GM12878 (cell line): ENCODE measurements at regions not wholly inside any gene's neighbourhood (a gene's known extent, or its start where the extent isn't known, plus 50 kb on each side); places are given as distances from the start of the nearest gene placed in this dataset.

Source experiments
- ATAC-seq: fragments of 200-7000 bp; cut with Tn5 transposase; 3 replicates; pipeline ENCODE4 v1.9.1; 2020; ENCODE audit warnings: mild to moderate bottlenecking, moderate library complexity
- BruUV-seq: library from RNA; stranded (reverse); fragments of 400-500 nt; replicated peaks from 2 replicates; lab custom pipeline; 2021; lab: Mats Ljungman, UMichigan
- CTCF ChIA-PET: fragments of 300-600 bp; sonication (Branson Sonifier 250); formaldehyde crosslinking; extraction: SDS; loops from one replicate; lab custom pipeline; 2021; ENCODE audit warnings: inconsistent platforms; lab: Yijun Ruan, JAX
- POLR2A ChIA-PET: fragments of 350-600 bp; formaldehyde crosslinking; extraction: SDS; loops from one replicate; lab custom pipeline; 2021; ENCODE audit warnings: inconsistent platforms; lab: Charles Lee
- RAD21 ChIA-PET: fragments of 300-600 bp; sonication (Branson Sonifier 250); formaldehyde crosslinking; loops from one replicate; lab custom pipeline; 2023; ENCODE audit warnings: antibody characterized with exemption; ENCODE audit not compliant: unreplicated experiment; lab: Charles Lee
- SMC1A ChIA-PET: fragments of 300-600 bp; sonication (Branson Sonifier 250); formaldehyde crosslinking; loops from one replicate; lab custom pipeline; 2023; ENCODE audit not compliant: unreplicated experiment, uncharacterized antibody; lab: Charles Lee
- DNase-seq: peaks from one replicate; pipeline ENCODE4 v3.0.0-alpha.2; 2011; ENCODE audit warnings: low read depth, low spot score
- FAIRE-seq: peaks from 3 replicates; lab custom pipeline; 2011; peaks lifted over from hg19 to GRCh38; lab: Jason Lieb, UNC
- H2AFZ ChIP-seq: 2 replicates; pipeline ENCODE4 v1.6.0; 2011; ENCODE audit warnings: low read depth, low read length, control low read depth; ENCODE audit not compliant: control insufficient read depth
- H3K27ac ChIP-seq: 2 replicates; pipeline ENCODE4 v1.5.1; 2011; ENCODE audit warnings: control low read depth; ENCODE audit not compliant: control insufficient read depth, insufficient read depth
- H3K27me3 ChIP-seq, 2 experiments: replicated peaks in 1 of 2; 2 replicates each; pipeline versions ENCODE4 v1.6.0 to v1.6.1; 2011; ENCODE audit warnings: low read length in 1 of 2; ENCODE audit not compliant: control insufficient read depth in 2 of 2, insufficient read depth in 2 of 2
- H3K36me3 ChIP-seq, 2 experiments: 2 replicates each; pipeline ENCODE4 v1.5.1; 2011; ENCODE audit warnings: low read length in 1 of 2; ENCODE audit not compliant: control insufficient read depth in 2 of 2, insufficient read depth in 2 of 2
- H3K4me1 ChIP-seq: 2 replicates; pipeline ENCODE4 v1.6.1; 2011; ENCODE audit warnings: mild to moderate bottlenecking, low read length, moderate library complexity, mixed read lengths; ENCODE audit not compliant: control insufficient read depth, insufficient read depth
- H3K4me2 ChIP-seq: 2 replicates; pipeline ENCODE4 v1.6.0; 2011; ENCODE audit warnings: control low read depth; ENCODE audit not compliant: control insufficient read depth, insufficient read depth
- H3K4me3 ChIP-seq: fragments of 200-600 bp; sonication (generic); 2 replicates; pipeline ENCODE4 v1.5.1; 2016
- H3K79me2 ChIP-seq: 2 replicates; pipeline ENCODE4 v1.6.0; 2011; ENCODE audit warnings: low read length; ENCODE audit not compliant: control insufficient read depth, insufficient read depth
- H3K9ac ChIP-seq: 2 replicates; pipeline ENCODE4 v1.8.0; 2011; ENCODE audit warnings: low read length, control low read depth, mixed read lengths; ENCODE audit not compliant: control insufficient read depth, insufficient read depth
- H3K9me3 ChIP-seq: replicated peaks from 3 replicates; pipeline ENCODE4 v1.5.1; 2011; ENCODE audit warnings: mild to moderate bottlenecking, low read length; ENCODE audit not compliant: control insufficient read depth, insufficient read depth
- H4K20me1 ChIP-seq: 2 replicates; pipeline ENCODE4 v1.6.0; 2011; ENCODE audit not compliant: control insufficient read depth, insufficient read depth
- EZH2 ChIP-seq: IDR thresholded peaks from 2 replicates; pipeline ENCODE4 v1.6.1; 2012; ENCODE audit warnings: low read depth, mild to moderate bottlenecking, control low read depth, inconsistent platforms, low read length, borderline replicate concordance; ENCODE audit not compliant: control insufficient read depth
- PAX8 ChIP-seq: fragments of 450-650 bp; IDR thresholded peaks from 2 replicates; pipeline ENCODE4 v1.6.1; 2017; ENCODE audit warnings: mild to moderate bottlenecking, moderate library complexity
- RUNX3 ChIP-seq: IDR thresholded peaks from 2 replicates; pipeline ENCODE4 v1.6.1; 2012; ENCODE audit warnings: low read length, inconsistent platforms
- SKIL ChIP-seq: fragments of 450-650 bp; IDR thresholded peaks from 2 replicates; pipeline ENCODE4 v1.6.1; 2017; ENCODE audit warnings: mild to moderate bottlenecking, low read depth, inconsistent platforms; ENCODE audit not compliant: poor library complexity, severe bottlenecking
- SMAD5 ChIP-seq: IDR thresholded peaks from 2 replicates; pipeline ENCODE4 v1.6.1; 2016; ENCODE audit warnings: antibody characterized with exemption, low read depth
- STAT3 ChIP-seq: IDR thresholded peaks from 2 replicates; pipeline ENCODE4 v1.6.1; 2011; ENCODE audit warnings: low read depth, low read length, improper control_type of control experiment
- ZBTB11 ChIP-seq: fragments of 450-650 bp; formaldehyde crosslinking; IDR thresholded peaks from 2 replicates; pipeline ENCODE4 v1.5.0; 2022; ENCODE audit warnings: mild to moderate bottlenecking, missing genetic modification characterization
- ZBTB33 ChIP-seq: fragments of 450-650 bp; IDR thresholded peaks from 2 replicates; pipeline ENCODE4 v1.6.1; 2017; ENCODE audit warnings: mild to moderate bottlenecking
- WGBS: methylation state at CpG from one replicate; pipeline ENCODE4 v1.1.6; 2016; ENCODE audit warnings: low lambda C conversion rate; ENCODE audit not compliant: insufficient replicate concordance, insufficient coverage; ENCODE audit errors: missing lambda C conversion rate; 5-methylcytosine and 5-hydroxymethylcytosine counted together
- in situ Hi-C: fragments of 300-500 bp; cut with MboI; formaldehyde crosslinking; loops from 9 replicates; pipeline ENCODE4 v1.14.3; 2018; ENCODE audit warnings: mixed read lengths
- intact Hi-C: fragments of 100-400 bp; cut with micrococcal nuclease; formaldehyde crosslinking; loops from one replicate; pipeline ENCODE4 v1.14.2; 2022; ENCODE audit not compliant: unreplicated experiment

GRCh38 chr2:183533021-183533420, 408.8 kb downstream of the NUP35 start (continued):
- TF ChIP-seq RUNX3, result no peak
- no peak for TF ChIP-seq ZBTB33
- no peak for TF ChIP-seq PAX8

GRCh38 chr2:183536290-183536689, 412.0 kb downstream of the NUP35 start:
- FAIRE-seq (no peak), DNase-seq (no peak), ATAC-seq (no peak)
- POLR2A ChIA-PET, result no interaction called here
- no peaks in the 10 kb centered on the region for H3K36me3 ChIP-seq
- H3K4me3 ChIP-seq, result no peak overlapping the region
- RAD21 ChIA-PET, result no interaction called here
- 2% methylated on average over 3 of the region's 3 CpGs for WGBS
- no peaks in the 10 kb centered on the region for H4K20me1 ChIP-seq
- TF ChIP-seq SMAD5 (no peak), ZBTB11 (CRISPR knock-in tag) (no peak), SKIL (no peak), EZH2 (no peak), STAT3 (no peak)
- no peaks in the 10 kb centered on the region for H3K4me1 ChIP-seq
- H2AFZ ChIP-seq, result no peak overlapping the region
- intact Hi-C loops (loop anchor here (5.0 kb wide), 1 partner anchor 34 kb away; no protein-coding TSS in a partner anchor), in situ Hi-C loops (no loop called here)
- no peak overlapping the region for H3K27ac ChIP-seq
- BruUV-seq, result no TSS peak
- H3K9me3 ChIP-seq, result no peaks in the 10 kb centered on the region
- no peak overlapping the region for H3K9ac ChIP-seq
- CTCF ChIA-PET, result no interaction called here
- no peaks in the 10 kb centered on the region for H3K27me3 ChIP-seq
- SMC1A ChIA-PET, result interaction anchor here (0.7 kb wide), 1 partner anchor 273 kb away, joined by 3 read pairs; no protein-coding TSS in a partner anchor
- H3K79me2 ChIP-seq, result no peaks in the 10 kb centered on the region
- no peak overlapping the region for H3K4me2 ChIP-seq
